OCI-LY3 (cell line): ENCODE measurements at regions not wholly inside any gene's neighbourhood (a gene's known extent, or its start where the extent isn't known, plus 50 kb on each side); places are given as distances from the start of the nearest gene placed in this dataset.

Experiments
- H2AFZ ChIP-seq: fragments of 200-600, 300-600 bp; shearing (Covaris generic); 2 replicates; pipeline ENCODE4 v1.6.0; 2014; ENCODE audit warnings: antibody characterized with exemption, low read depth, low read length
- H3K27ac ChIP-seq: fragments of 200-600, 300-600 bp; sonication (generic); 2 replicates; pipeline ENCODE4 v1.5.1; 2014; ENCODE audit warnings: mild to moderate bottlenecking, low read length, moderate library complexity, mixed read lengths
- H3K27me3 ChIP-seq: fragments of 200-600, 300-600 bp; sonication (generic); 2 replicates; pipeline ENCODE4 v1.6.1; 2014; ENCODE audit warnings: low read depth, low read length, mixed read lengths
- H3K36me3 ChIP-seq: fragments of 200-600, 300-600 bp; sonication (generic); replicated peaks from 2 replicates; pipeline ENCODE3; 2014; ENCODE audit warnings: low read depth, low read length, mixed read lengths
- H3K4me1 ChIP-seq: fragments of 300-600, 200-600 bp; sonication (generic); 2 replicates; pipeline ENCODE4 v1.6.1; 2014; ENCODE audit warnings: low read length, mixed read lengths
- H3K4me2 ChIP-seq: fragments of 200-600, 300-600 bp; sonication (generic); 2 replicates; pipeline ENCODE4 v1.6.1; 2014; ENCODE audit warnings: low read length, mixed read lengths
- H3K4me3 ChIP-seq: fragments of 300-600, 200-600 bp; sonication (generic); 2 replicates; pipeline ENCODE4 v1.5.1; 2014; ENCODE audit warnings: antibody characterized with exemption, mild to moderate bottlenecking, low read length, moderate library complexity
- H3K79me2 ChIP-seq: fragments of 300-600, 200-600 bp; shearing (Covaris generic); 2 replicates; pipeline ENCODE4 v1.6.1; 2014; ENCODE audit warnings: mild to moderate bottlenecking, low read length, mixed read lengths
- H3K9ac ChIP-seq: fragments of 300-600, 200-600 bp; shearing (Covaris generic); 2 replicates; pipeline ENCODE4 v1.6.0; 2014; ENCODE audit warnings: mild to moderate bottlenecking, low read length, moderate library complexity
- H3K9me3 ChIP-seq: fragments of 200-600, 300-600 bp; shearing (Covaris generic); 2 replicates; pipeline ENCODE4 v1.6.1; 2014; ENCODE audit warnings: low read length, mixed read lengths; ENCODE audit not compliant: insufficient read depth
- H4K20me1 ChIP-seq: fragments of 200-600, 300-600 bp; sonication (generic); 2 replicates; pipeline ENCODE4 v1.6.1; 2016; ENCODE audit warnings: low read length, mixed read lengths; ENCODE audit not compliant: insufficient read depth
- CTCF ChIP-seq: fragments of 200-600, 300-600 bp; sonication (generic); IDR thresholded peaks from 2 replicates; pipeline ENCODE4 v1.5.1; 2014; ENCODE audit warnings: antibody characterized with exemption, low read length, low read depth
- EZH2phosphoT487 ChIP-seq: fragments of 200-600 bp; shearing (Covaris generic); IDR thresholded peaks from 2 replicates; pipeline ENCODE4 v1.6.1; 2018; ENCODE audit warnings: antibody characterized with exemption, mixed run types, low read depth

GRCh38 chr3:82031596-82031995, 270.2 kb upstream of the GBE1 start:
- Histone ChIP-seq H3K79me2 (no peaks in the 10 kb centered on the region), H2AFZ (no peak overlapping the region), H3K4me1 (no peaks in the 10 kb centered on the region), H3K27ac (no peak overlapping the region), H3K9ac (no peak overlapping the region), H3K9me3 (no peaks in the 10 kb centered on the region), H3K4me2 (no peak overlapping the region), H3K27me3 (no peaks in the 10 kb centered on the region), H4K20me1 (no peaks in the 10 kb centered on the region), H3K36me3 (no peaks in the 10 kb centered on the region), H3K4me3 (no peak overlapping the region)
- TF ChIP-seq EZH2phosphoT487 (no peak), CTCF (no peak)

- no peak for TF ChIP-seq CTCF
- no peak for TF ChIP-seq EZH2phosphoT487
- Histone ChIP-seq H3K27me3 (no peaks in the 10 kb centered on the region), H2AFZ (no peak overlapping the region), H4K20me1 (no peaks in the 10 kb centered on the region), H3K4me2 (no peak overlapping the region), H3K27ac (no peak overlapping the region), H3K79me2 (no peaks in the 10 kb centered on the region), H3K9me3 (no peaks in the 10 kb centered on the region), H3K4me1 (peaks cover under 1% of the 10 kb centered on the region; the same call in 1 of the 2 replicates), H3K9ac (no peak overlapping the region), H3K4me3 (no peak overlapping the region), H3K36me3 (peaks cover 2% of the 10 kb centered on the region)
Observed at GRCh38 chr3:82030916-82031315, 269.5 kb upstream of the GBE1 start.

- no peaks in the 10 kb centered on the region for H3K27me3 ChIP-seq
- no peaks in the 10 kb centered on the region for H3K79me2 ChIP-seq
- no peak overlapping the region for H3K4me2 ChIP-seq
- H3K4me1 ChIP-seq: peaks cover 15% of the 10 kb centered on the region
- no peak overlapping the region for H3K27ac ChIP-seq
- TF ChIP-seq EZH2phosphoT487 (no peak), CTCF (no peak)
- no peak overlapping the region for H3K9ac ChIP-seq
- H4K20me1 ChIP-seq: no peaks in the 10 kb centered on the region
- no peaks in the 10 kb centered on the region for H3K9me3 ChIP-seq
- peaks cover 4% of the 10 kb centered on the region for H3K36me3 ChIP-seq
- H3K4me3 ChIP-seq: no peak overlapping the region
- H2AFZ ChIP-seq: no peak overlapping the region
Observed at GRCh38 chr3:82022836-82023235, 261.4 kb upstream of the GBE1 start.

GRCh38 chr3:82020282-82020681, 258.8 kb upstream of the GBE1 start:
- Histone ChIP-seq H3K4me2 (no peak overlapping the region), H3K4me3 (no peak overlapping the region), H2AFZ (no peak overlapping the region), H3K4me1 (peaks cover 9% of the 10 kb centered on the region), H3K79me2 (no peaks in the 10 kb centered on the region), H4K20me1 (no peaks in the 10 kb centered on the region), H3K27me3 (no peaks in the 10 kb centered on the region), H3K36me3 (no peaks in the 10 kb centered on the region), H3K9me3 (no peaks in the 10 kb centered on the region), H3K27ac (no peak overlapping the region), H3K9ac (no peak overlapping the region)
- TF ChIP-seq EZH2phosphoT487: no peak

GRCh38 chr3:82015241-82015640, 253.8 kb upstream of the GBE1 start:
- H3K36me3 ChIP-seq: no peaks in the 10 kb centered on the region
- H3K27ac ChIP-seq: no peak overlapping the region
- no peak overlapping the region for H2AFZ ChIP-seq
- no peaks in the 10 kb centered on the region for H3K79me2 ChIP-seq
- H3K4me3 ChIP-seq: no peak overlapping the region
- no peaks in the 10 kb centered on the region for H3K4me1 ChIP-seq
- H3K9ac ChIP-seq: no peak overlapping the region
- TF ChIP-seq CTCF (no peak), EZH2phosphoT487 (no peak)
- no peaks in the 10 kb centered on the region for H4K20me1 ChIP-seq
- no peak overlapping the region for H3K4me2 ChIP-seq
- H3K9me3 ChIP-seq: no peaks in the 10 kb centered on the region
- no peaks in the 10 kb centered on the region for H3K27me3 ChIP-seq
